HL-60 (cell line): ENCODE measurements at regions not wholly inside any gene's neighbourhood (a gene's known extent, or its start where the extent isn't known, plus 50 kb on each side); places are given as distances from the start of the nearest gene placed in this dataset.

Source experiments
- DNase-seq, 2 experiments: peaks; one replicate each; pipeline ENCODE4 v3.0.0-alpha.2; 2010 to 2020; ENCODE audit warnings: low read depth in 1 of 2, low spot score in 1 of 2
- H3K27ac ChIP-seq: fragments of 250-450 bp; sonication (Bioruptor Pico); replicated peaks from 2 replicates; pipeline ENCODE4 v1.5.1; 2020; ENCODE audit warnings: mild to moderate bottlenecking, moderate library complexity
- H3K27me3 ChIP-seq: fragments of 250-450 bp; sonication (Bioruptor Pico); 2 replicates; pipeline ENCODE4 v1.5.1; 2021; ENCODE audit warnings: mild to moderate bottlenecking, moderate library complexity; ENCODE audit not compliant: insufficient read depth, poor library complexity, severe bottlenecking
- H3K4me3 ChIP-seq: replicated peaks from 2 replicates; pipeline ENCODE4 v1.5.1; 2011; ENCODE audit warnings: mild to moderate bottlenecking, control low read depth, low read length; ENCODE audit not compliant: insufficient read depth
- GABPA ChIP-seq: IDR thresholded peaks from 2 replicates; pipeline ENCODE4 v1.6.1; 2012; ENCODE audit warnings: low read depth
- POLR2AphosphoS5 ChIP-seq: IDR thresholded peaks from 2 replicates; pipeline ENCODE4 v1.6.1; 2012; ENCODE audit warnings: low read depth
- SPI1 ChIP-seq: IDR thresholded peaks from 2 replicates; pipeline ENCODE4 v1.6.1; 2012; ENCODE audit warnings: low read depth, mild to moderate bottlenecking, borderline replicate concordance
- TF ChIP-seq, protein P1 (sequence below): IDR thresholded peaks from one replicate; pipeline ENCODE4 v1.5.1; 2011; ENCODE audit warnings: low read length, control low read depth, inconsistent platforms; ENCODE audit not compliant: insufficient read depth
- TF ChIP-seq, protein P2 (sequence below): IDR thresholded peaks from 2 replicates; pipeline ENCODE4 v1.6.1; 2012; ENCODE audit warnings: low read depth; ENCODE audit not compliant: insufficient replicate concordance

DNA sequence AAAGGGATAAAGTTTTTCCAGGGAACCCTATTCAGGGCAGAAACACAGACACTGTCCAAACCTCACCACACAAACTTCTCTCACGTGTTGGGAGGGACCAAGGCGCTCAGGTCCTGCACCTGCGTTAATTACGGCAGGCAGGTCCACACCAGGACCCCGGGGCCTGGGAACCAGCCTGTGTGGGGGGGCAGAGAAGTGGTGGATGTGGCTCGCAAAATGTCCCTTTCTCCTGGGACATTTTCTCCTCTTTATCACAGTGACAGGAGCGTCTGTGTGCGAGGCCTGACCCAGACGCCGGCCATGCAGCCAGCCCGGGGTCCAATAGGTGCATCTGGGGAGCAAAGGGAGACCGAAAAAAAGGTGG is 73.4 kb upstream of the ZNF722 start:
- H3K27me3 ChIP-seq, result no peaks in the 10 kb centered on the region
- no peak for DNase-seq
- TF ChIP-seq, protein P1, sequence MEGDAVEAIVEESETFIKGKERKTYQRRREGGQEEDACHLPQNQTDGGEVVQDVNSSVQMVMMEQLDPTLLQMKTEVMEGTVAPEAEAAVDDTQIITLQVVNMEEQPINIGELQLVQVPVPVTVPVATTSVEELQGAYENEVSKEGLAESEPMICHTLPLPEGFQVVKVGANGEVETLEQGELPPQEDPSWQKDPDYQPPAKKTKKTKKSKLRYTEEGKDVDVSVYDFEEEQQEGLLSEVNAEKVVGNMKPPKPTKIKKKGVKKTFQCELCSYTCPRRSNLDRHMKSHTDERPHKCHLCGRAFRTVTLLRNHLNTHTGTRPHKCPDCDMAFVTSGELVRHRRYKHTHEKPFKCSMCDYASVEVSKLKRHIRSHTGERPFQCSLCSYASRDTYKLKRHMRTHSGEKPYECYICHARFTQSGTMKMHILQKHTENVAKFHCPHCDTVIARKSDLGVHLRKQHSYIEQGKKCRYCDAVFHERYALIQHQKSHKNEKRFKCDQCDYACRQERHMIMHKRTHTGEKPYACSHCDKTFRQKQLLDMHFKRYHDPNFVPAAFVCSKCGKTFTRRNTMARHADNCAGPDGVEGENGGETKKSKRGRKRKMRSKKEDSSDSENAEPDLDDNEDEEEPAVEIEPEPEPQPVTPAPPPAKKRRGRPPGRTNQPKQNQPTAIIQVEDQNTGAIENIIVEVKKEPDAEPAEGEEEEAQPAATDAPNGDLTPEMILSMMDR, result no peak
- TF ChIP-seq, protein P2, sequence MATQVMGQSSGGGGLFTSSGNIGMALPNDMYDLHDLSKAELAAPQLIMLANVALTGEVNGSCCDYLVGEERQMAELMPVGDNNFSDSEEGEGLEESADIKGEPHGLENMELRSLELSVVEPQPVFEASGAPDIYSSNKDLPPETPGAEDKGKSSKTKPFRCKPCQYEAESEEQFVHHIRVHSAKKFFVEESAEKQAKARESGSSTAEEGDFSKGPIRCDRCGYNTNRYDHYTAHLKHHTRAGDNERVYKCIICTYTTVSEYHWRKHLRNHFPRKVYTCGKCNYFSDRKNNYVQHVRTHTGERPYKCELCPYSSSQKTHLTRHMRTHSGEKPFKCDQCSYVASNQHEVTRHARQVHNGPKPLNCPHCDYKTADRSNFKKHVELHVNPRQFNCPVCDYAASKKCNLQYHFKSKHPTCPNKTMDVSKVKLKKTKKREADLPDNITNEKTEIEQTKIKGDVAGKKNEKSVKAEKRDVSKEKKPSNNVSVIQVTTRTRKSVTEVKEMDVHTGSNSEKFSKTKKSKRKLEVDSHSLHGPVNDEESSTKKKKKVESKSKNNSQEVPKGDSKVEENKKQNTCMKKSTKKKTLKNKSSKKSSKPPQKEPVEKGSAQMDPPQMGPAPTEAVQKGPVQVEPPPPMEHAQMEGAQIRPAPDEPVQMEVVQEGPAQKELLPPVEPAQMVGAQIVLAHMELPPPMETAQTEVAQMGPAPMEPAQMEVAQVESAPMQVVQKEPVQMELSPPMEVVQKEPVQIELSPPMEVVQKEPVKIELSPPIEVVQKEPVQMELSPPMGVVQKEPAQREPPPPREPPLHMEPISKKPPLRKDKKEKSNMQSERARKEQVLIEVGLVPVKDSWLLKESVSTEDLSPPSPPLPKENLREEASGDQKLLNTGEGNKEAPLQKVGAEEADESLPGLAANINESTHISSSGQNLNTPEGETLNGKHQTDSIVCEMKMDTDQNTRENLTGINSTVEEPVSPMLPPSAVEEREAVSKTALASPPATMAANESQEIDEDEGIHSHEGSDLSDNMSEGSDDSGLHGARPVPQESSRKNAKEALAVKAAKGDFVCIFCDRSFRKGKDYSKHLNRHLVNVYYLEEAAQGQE, result no peak
- no peak for TF ChIP-seq POLR2AphosphoS5
- no peak for TF ChIP-seq GABPA
- TF ChIP-seq SPI1, result no peak
- no peak overlapping the region for H3K4me3 ChIP-seq
- peak overlapping the region; percentile 95 for H3K27ac ChIP-seq

DNA sequence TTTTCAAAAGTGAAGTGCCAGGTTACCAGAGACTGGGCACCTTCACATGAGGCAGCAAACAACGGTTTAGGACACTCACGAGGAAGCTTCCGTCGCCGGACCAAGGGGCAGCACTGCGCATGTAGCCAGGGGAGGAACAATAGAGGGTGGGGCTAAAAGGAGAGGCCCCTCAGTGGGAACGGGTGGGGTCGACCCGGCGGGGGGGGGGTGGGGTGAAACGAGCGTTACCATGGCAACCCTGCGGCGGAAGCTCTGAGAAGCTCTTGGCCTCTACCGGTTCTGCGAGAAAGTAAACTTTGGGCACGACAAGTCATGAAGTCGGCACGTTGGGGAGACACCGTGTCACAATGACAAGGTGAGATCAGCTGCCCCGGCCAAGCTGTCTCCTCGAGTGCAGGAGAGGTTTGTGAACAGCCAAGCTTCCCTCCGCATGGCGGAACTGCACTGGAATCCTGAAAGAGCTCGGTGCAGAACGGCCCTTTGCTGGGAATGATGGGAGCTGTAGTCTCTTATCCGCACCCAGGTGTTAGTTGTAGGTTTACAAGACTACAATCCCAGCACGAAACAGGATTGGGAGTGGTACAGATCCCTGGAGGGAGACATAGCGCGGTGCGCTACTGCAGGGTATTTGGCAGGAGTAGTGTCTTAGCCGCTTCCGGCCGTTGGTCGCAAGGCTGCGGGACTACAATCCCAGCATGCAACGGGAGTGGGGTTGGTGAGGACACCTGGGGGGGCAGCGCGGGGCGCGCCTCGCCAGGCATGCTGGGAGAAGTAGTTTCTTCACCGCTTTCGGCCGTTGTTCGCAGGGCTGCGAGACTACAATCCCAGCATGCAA is 72.8 kb upstream of the ZNF722 start:
- Histone ChIP-seq H3K27ac (peak overlapping the region; percentile 95), H3K27me3 (no peaks in the 10 kb centered on the region), H3K4me3 (peak overlapping the region; percentile 28)
- peak; percentile 38 to 91 for DNase-seq
- TF ChIP-seq POLR2AphosphoS5 (0 out of 2 replicates have a peak, but pooled peaks have one; percentile 16), SPI1 (no peak; the same call in 1 of the 2 replicates), GABPA (peak; percentile 43; the same call in 1 of the 2 replicates)
- TF ChIP-seq, protein P1, result no peak
- TF ChIP-seq, protein P2, result no peak

DNA sequence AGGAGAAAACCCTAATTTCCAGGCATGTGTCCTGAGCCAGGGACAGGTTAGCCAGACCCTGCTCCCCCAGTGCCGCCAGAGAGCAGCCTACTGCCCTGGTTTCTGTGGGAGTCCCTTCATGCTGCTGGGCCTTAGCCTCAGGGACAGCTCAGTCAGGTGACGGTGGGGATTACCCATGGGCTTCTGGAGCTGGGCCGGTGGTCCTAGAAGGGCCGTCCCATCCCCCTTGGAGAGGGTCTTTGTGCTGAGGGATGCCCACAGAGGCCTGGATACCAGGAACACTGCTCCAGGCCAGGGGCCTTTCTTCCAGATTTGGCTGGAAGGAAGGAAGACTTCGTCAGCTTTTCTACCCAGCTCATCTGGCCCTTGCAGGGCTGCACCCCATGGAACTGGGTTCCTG is 71.4 kb upstream of the ZNF722 start:
- Histone ChIP-seq H3K4me3 (no peak overlapping the region), H3K27ac (no peak overlapping the region), H3K27me3 (no peaks in the 10 kb centered on the region)
- DNase-seq, result no peak
- TF ChIP-seq, protein P2, result no peak
- TF ChIP-seq SPI1 (no peak), GABPA (no peak), POLR2AphosphoS5 (no peak)
- TF ChIP-seq, protein P1, result no peak
